ENCODE measurements at regions not wholly inside any gene's neighbourhood (a gene's known extent, or its start where the extent isn't known, plus 50 kb on each side); places are given as distances from the start of the nearest gene placed in this dataset.

- Histone ChIP-seq H3K9me3 (no peaks in the 10 kb centered on the region), H3K4me3 (no peak overlapping the region), H3K27me3 (no peaks in the 10 kb centered on the region), H3K4me1 (no peaks in the 10 kb centered on the region), H3K27ac (no peak overlapping the region), H3K36me3 (no peaks in the 10 kb centered on the region)
- TF ChIP-seq, protein P1, sequence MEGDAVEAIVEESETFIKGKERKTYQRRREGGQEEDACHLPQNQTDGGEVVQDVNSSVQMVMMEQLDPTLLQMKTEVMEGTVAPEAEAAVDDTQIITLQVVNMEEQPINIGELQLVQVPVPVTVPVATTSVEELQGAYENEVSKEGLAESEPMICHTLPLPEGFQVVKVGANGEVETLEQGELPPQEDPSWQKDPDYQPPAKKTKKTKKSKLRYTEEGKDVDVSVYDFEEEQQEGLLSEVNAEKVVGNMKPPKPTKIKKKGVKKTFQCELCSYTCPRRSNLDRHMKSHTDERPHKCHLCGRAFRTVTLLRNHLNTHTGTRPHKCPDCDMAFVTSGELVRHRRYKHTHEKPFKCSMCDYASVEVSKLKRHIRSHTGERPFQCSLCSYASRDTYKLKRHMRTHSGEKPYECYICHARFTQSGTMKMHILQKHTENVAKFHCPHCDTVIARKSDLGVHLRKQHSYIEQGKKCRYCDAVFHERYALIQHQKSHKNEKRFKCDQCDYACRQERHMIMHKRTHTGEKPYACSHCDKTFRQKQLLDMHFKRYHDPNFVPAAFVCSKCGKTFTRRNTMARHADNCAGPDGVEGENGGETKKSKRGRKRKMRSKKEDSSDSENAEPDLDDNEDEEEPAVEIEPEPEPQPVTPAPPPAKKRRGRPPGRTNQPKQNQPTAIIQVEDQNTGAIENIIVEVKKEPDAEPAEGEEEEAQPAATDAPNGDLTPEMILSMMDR (IDR thresholded peaks at IDR 0.05): no peak
- DNase-seq (ENCODE audit: low spot score): no peak
These were observed 239.7 kb upstream of the ERCC4 start for GRCh38 chr16:13680021-13680889.

DNA sequence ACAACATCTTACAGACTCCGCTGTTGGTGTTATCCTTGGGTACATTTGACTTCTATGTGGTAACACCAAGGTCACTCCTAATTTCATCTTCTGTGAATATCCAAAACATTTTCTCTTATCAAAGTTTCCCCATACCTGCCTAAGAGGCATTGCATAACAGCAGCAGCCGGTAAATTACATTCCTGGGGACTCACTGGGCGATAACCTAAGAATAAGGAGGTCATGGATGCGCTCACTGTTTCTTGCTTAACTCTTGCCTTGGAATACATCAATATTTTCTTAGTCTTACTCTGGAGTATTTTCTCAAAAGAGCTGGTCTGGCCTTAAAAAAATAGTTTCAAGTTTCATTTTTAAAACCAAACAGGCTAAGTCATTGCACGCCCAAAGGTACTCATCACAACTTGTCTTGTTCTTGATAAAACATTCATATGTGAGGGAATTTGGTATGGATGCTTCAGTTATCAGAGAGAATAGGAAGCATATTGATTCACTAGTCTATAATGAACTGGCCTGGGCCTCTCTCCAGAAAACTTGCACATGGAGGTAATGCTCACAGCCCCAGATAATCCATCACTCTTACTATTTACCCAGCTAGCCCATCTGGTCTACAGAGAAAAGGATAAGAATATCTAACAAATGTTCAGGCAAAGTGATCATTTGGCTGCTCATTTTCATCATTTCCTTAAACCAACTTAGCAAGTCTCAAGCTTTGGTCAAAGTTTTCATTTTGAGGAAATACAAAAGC lies 235.0 kb upstream of the ERCC4 start:
- H3K27me3 ChIP-seq: no peaks in the 10 kb centered on the region
- H3K27ac ChIP-seq: no peak overlapping the region
- H3K4me3 ChIP-seq: no peak overlapping the region
- H3K9me3 ChIP-seq: no peaks in the 10 kb centered on the region
- no peaks in the 10 kb centered on the region for H3K36me3 ChIP-seq
- no peak for DNase-seq (ENCODE audit: low spot score)
- H3K4me1 ChIP-seq: no peaks in the 10 kb centered on the region
- TF ChIP-seq, protein P1 (IDR thresholded peaks at IDR 0.05): no peak

GRCh38 chr16:13696017-13696416 lies 223.9 kb upstream of the ERCC4 start:
- DNase-seq (ENCODE audit: low spot score): no peak
- no peak overlapping the region for H3K4me3 ChIP-seq
- H3K4me1 ChIP-seq: no peaks in the 10 kb centered on the region
- no peak overlapping the region for H3K27ac ChIP-seq
- TF ChIP-seq, protein P1 (IDR thresholded peaks at IDR 0.05): no peak
- peaks cover 0 to 24% of the 10 kb centered on the region in 2 donors for H3K9me3 ChIP-seq
- H3K36me3 ChIP-seq: no peaks in the 10 kb centered on the region
- H3K27me3 ChIP-seq: no peaks in the 10 kb centered on the region

DNA sequence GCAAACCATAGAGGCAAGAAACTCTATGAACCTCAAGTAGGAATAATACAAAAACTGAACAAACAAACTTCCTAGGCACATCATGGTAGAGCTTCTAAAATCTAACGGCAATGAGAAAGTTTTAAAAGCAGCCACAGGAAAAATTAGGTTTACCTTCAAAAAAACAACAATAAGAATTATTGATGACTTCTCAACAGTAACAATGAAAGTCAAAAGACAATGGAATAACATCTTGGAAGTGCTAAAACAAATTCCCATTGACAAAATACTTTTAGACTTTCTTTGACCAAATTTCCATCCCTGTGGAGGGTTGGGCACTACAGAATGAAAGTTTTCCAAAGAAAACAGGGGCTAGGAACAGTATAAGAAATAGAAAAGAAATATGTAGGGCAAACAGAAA lies 222.9 kb upstream of the ERCC4 start:
- DNase-seq (ENCODE audit: low spot score): no peak
- H3K4me1 ChIP-seq: no peaks in the 10 kb centered on the region
- H3K36me3 ChIP-seq: no peaks in the 10 kb centered on the region
- H3K27me3 ChIP-seq: no peaks in the 10 kb centered on the region
- TF ChIP-seq, protein P1 (IDR thresholded peaks at IDR 0.05): no peak
- H3K4me3 ChIP-seq: no peak overlapping the region
- peaks cover 0 to 24% of the 10 kb centered on the region in 2 donors for H3K9me3 ChIP-seq
- H3K27ac ChIP-seq: no peak overlapping the region

GRCh38 chr16:13697568-13697967 lies 222.4 kb upstream of the ERCC4 start:
- Histone ChIP-seq H3K9me3 (peaks cover 0 to 24% of the 10 kb centered on the region in 2 donors), H3K27ac (no peak overlapping the region), H3K4me1 (no peaks in the 10 kb centered on the region), H3K36me3 (no peaks in the 10 kb centered on the region), H3K27me3 (no peaks in the 10 kb centered on the region), H3K4me3 (no peak overlapping the region)
- DNase-seq (ENCODE audit: low spot score): no peak
- TF ChIP-seq, protein P1 (IDR thresholded peaks at IDR 0.05): no peak

Measured in right atrium auricular region (tissue), 2 donors.